GM12878 (cell line): ENCODE measurements at regions not wholly inside any gene's neighbourhood (a gene's known extent, or its start where the extent isn't known, plus 50 kb on each side); places are given as distances from the start of the nearest gene placed in this dataset.

ENCODE experiments used
- ATAC-seq: fragments of 200-7000 bp; cut with Tn5 transposase; 3 replicates; pipeline ENCODE4 v1.9.1; 2020; ENCODE audit warnings: mild to moderate bottlenecking, moderate library complexity
- BruUV-seq: library from RNA; stranded (reverse); fragments of 400-500 nt; replicated peaks from 2 replicates; lab custom pipeline; 2021; lab: Mats Ljungman, UMichigan
- CTCF ChIA-PET: fragments of 300-600 bp; sonication (Branson Sonifier 250); formaldehyde crosslinking; extraction: SDS; loops from one replicate; lab custom pipeline; 2021; ENCODE audit warnings: inconsistent platforms; lab: Yijun Ruan, JAX
- POLR2A ChIA-PET: fragments of 350-600 bp; formaldehyde crosslinking; extraction: SDS; loops from one replicate; lab custom pipeline; 2021; ENCODE audit warnings: inconsistent platforms; lab: Charles Lee
- RAD21 ChIA-PET: fragments of 300-600 bp; sonication (Branson Sonifier 250); formaldehyde crosslinking; loops from one replicate; lab custom pipeline; 2023; ENCODE audit warnings: antibody characterized with exemption; ENCODE audit not compliant: unreplicated experiment; lab: Charles Lee
- SMC1A ChIA-PET: fragments of 300-600 bp; sonication (Branson Sonifier 250); formaldehyde crosslinking; loops from one replicate; lab custom pipeline; 2023; ENCODE audit not compliant: unreplicated experiment, uncharacterized antibody; lab: Charles Lee
- DNase-seq: peaks from one replicate; pipeline ENCODE4 v3.0.0-alpha.2; 2011; ENCODE audit warnings: low read depth, low spot score
- FAIRE-seq: peaks from 3 replicates; lab custom pipeline; 2011; peaks lifted over from hg19 to GRCh38; lab: Jason Lieb, UNC
- H2AFZ ChIP-seq: 2 replicates; pipeline ENCODE4 v1.6.0; 2011; ENCODE audit warnings: low read depth, low read length, control low read depth; ENCODE audit not compliant: control insufficient read depth
- H3K27ac ChIP-seq: 2 replicates; pipeline ENCODE4 v1.5.1; 2011; ENCODE audit warnings: control low read depth; ENCODE audit not compliant: control insufficient read depth, insufficient read depth
- H3K27me3 ChIP-seq, 2 experiments: replicated peaks in 1 of 2; 2 replicates each; pipeline versions ENCODE4 v1.6.0 to v1.6.1; 2011; ENCODE audit warnings: low read length in 1 of 2; ENCODE audit not compliant: control insufficient read depth in 2 of 2, insufficient read depth in 2 of 2
- H3K36me3 ChIP-seq, 2 experiments: 2 replicates each; pipeline ENCODE4 v1.5.1; 2011; ENCODE audit warnings: low read length in 1 of 2; ENCODE audit not compliant: control insufficient read depth in 2 of 2, insufficient read depth in 2 of 2
- H3K4me1 ChIP-seq: 2 replicates; pipeline ENCODE4 v1.6.1; 2011; ENCODE audit warnings: mild to moderate bottlenecking, low read length, moderate library complexity, mixed read lengths; ENCODE audit not compliant: control insufficient read depth, insufficient read depth
- H3K4me2 ChIP-seq: 2 replicates; pipeline ENCODE4 v1.6.0; 2011; ENCODE audit warnings: control low read depth; ENCODE audit not compliant: control insufficient read depth, insufficient read depth
- H3K4me3 ChIP-seq: fragments of 200-600 bp; sonication (generic); 2 replicates; pipeline ENCODE4 v1.5.1; 2016
- H3K79me2 ChIP-seq: 2 replicates; pipeline ENCODE4 v1.6.0; 2011; ENCODE audit warnings: low read length; ENCODE audit not compliant: control insufficient read depth, insufficient read depth
- H3K9ac ChIP-seq: 2 replicates; pipeline ENCODE4 v1.8.0; 2011; ENCODE audit warnings: low read length, control low read depth, mixed read lengths; ENCODE audit not compliant: control insufficient read depth, insufficient read depth
- H3K9me3 ChIP-seq: replicated peaks from 3 replicates; pipeline ENCODE4 v1.5.1; 2011; ENCODE audit warnings: mild to moderate bottlenecking, low read length; ENCODE audit not compliant: control insufficient read depth, insufficient read depth
- H4K20me1 ChIP-seq: 2 replicates; pipeline ENCODE4 v1.6.0; 2011; ENCODE audit not compliant: control insufficient read depth, insufficient read depth
- CHD2 ChIP-seq: IDR thresholded peaks from 2 replicates; pipeline ENCODE4 v1.6.1; 2011; ENCODE audit warnings: low read depth, low read length, improper control_type of control experiment, borderline replicate concordance
- MXI1 ChIP-seq: fragments of 150-350 bp; IDR thresholded peaks from 2 replicates; pipeline ENCODE4 v1.6.1; 2011; ENCODE audit warnings: low read depth, mild to moderate bottlenecking, inconsistent platforms, low read length, improper control_type of control experiment
- SKIL ChIP-seq: fragments of 450-650 bp; IDR thresholded peaks from 2 replicates; pipeline ENCODE4 v1.6.1; 2017; ENCODE audit warnings: mild to moderate bottlenecking, low read depth, inconsistent platforms; ENCODE audit not compliant: poor library complexity, severe bottlenecking
- SMC3 ChIP-seq: IDR thresholded peaks from 2 replicates; pipeline ENCODE4 v1.6.1; 2011; ENCODE audit warnings: low read length, improper control_type of control experiment, borderline replicate concordance
- YBX1 ChIP-seq: fragments of 450-650 bp; IDR thresholded peaks from 2 replicates; pipeline ENCODE4 v1.6.1; 2016; ENCODE audit warnings: antibody characterized with exemption
- ZBED1 ChIP-seq: IDR thresholded peaks from 2 replicates; pipeline ENCODE4 v1.6.1; 2016; ENCODE audit warnings: borderline replicate concordance
- ZBTB11 ChIP-seq: fragments of 450-650 bp; formaldehyde crosslinking; IDR thresholded peaks from 2 replicates; pipeline ENCODE4 v1.5.0; 2022; ENCODE audit warnings: mild to moderate bottlenecking, missing genetic modification characterization
- ZNF217 ChIP-seq: fragments of 450-650 bp; IDR thresholded peaks from 2 replicates; pipeline ENCODE4 v1.6.1; 2017; ENCODE audit warnings: antibody characterized with exemption, mild to moderate bottlenecking
- ZNF592 ChIP-seq: fragments of 450-650 bp; IDR thresholded peaks from 2 replicates; pipeline ENCODE4 v1.6.1; 2017; ENCODE audit warnings: mild to moderate bottlenecking, moderate library complexity
- WGBS: methylation state at CpG from one replicate; pipeline ENCODE4 v1.1.6; 2016; ENCODE audit warnings: low lambda C conversion rate; ENCODE audit not compliant: insufficient replicate concordance, insufficient coverage; ENCODE audit errors: missing lambda C conversion rate; 5-methylcytosine and 5-hydroxymethylcytosine counted together
- in situ Hi-C: fragments of 300-500 bp; cut with MboI; formaldehyde crosslinking; loops from 9 replicates; pipeline ENCODE4 v1.14.3; 2018; ENCODE audit warnings: mixed read lengths
- intact Hi-C: fragments of 100-400 bp; cut with micrococcal nuclease; formaldehyde crosslinking; loops from one replicate; pipeline ENCODE4 v1.14.2; 2022; ENCODE audit not compliant: unreplicated experiment

GRCh38 chr2:64760128-64760527 is 106.4 kb upstream of the SERTAD2 start:
- no peak for ATAC-seq
- no peak for FAIRE-seq
- Histone ChIP-seq H4K20me1 (no peaks in the 10 kb centered on the region), H3K27ac (no peak overlapping the region), H3K9me3 (no peaks in the 10 kb centered on the region; the same call in 2 of the 3 replicates), H2AFZ (no peak overlapping the region), H3K4me3 (no peak overlapping the region), H3K27me3 (no peaks in the 10 kb centered on the region), H3K4me2 (no peak overlapping the region), H3K79me2 (no peaks in the 10 kb centered on the region), H3K4me1 (no peaks in the 10 kb centered on the region), H3K9ac (no peak overlapping the region), H3K36me3 (no peaks in the 10 kb centered on the region)
- ChIA-PET RAD21 (interaction anchor here (1.1 to 3.3 kb wide), 2 partner anchors 10 to 120 kb away, joined by 3 to 17 read pairs; no protein-coding TSS in a partner anchor), POLR2A (interaction anchor here (4.6 kb wide), 1 partner anchor 10 kb away, joined by 42 read pairs; no protein-coding TSS in a partner anchor), CTCF (interaction anchor here (1.0 to 2.3 kb wide), 3 partner anchors 8 to 296 kb away, joined by 3 to 14 read pairs (median 3); partner anchors contain the start of gene CEP68), SMC1A (interaction anchor here (1.0 to 1.7 kb wide), 2 partner anchors 19 to 56 kb away, joined by 3 to 5 read pairs; no protein-coding TSS in a partner anchor)
- in situ Hi-C loops (no loop called here), intact Hi-C loops (no loop called here)
- BruUV-seq, result no TSS peak
- TF ChIP-seq ZNF217 (no peak), ZBED1 (no peak), SMC3 (no peak), CHD2 (no peak), YBX1 (no peak), ZBTB11 (CRISPR knock-in tag) (no peak), MXI1 (no peak), ZNF592 (no peak), SKIL (no peak)
- 96% methylated on average over 5 of the region's 5 CpGs for WGBS
- DNase-seq, result no peak
